ENCODE measurements at regions not wholly inside any gene's neighbourhood (a gene's known extent, or its start where the extent isn't known, plus 50 kb on each side); places are given as distances from the start of the nearest gene placed in this dataset.
"Not testable (repeated sequence)": the region's sequence is repeated elsewhere in the genome, so short reads cannot be mapped to it uniquely, and the experiment has no call there.

GRCh38 chr18:33820517-33821371, 242.7 kb downstream of the ASXL3 start:
- no peaks in the 10 kb centered on the region for H3K4me1 ChIP-seq (ENCODE audit: control insufficient read depth, insufficient read depth, low read length)
- peak overlapping the region; percentile 32 for H3K4me3 ChIP-seq (ENCODE audit: low read depth, low read length)
- no peak overlapping the region for H3K27ac ChIP-seq (ENCODE audit: low read depth, low read length)
- WGBS (ENCODE audit: insufficient coverage), result 23% methylated on average over 30 of the region's 39 CpGs
- DNase-seq (ENCODE audit: low read depth in 4 of 6, low spot score in 6 of 6), result peak in 2 of 6 donors; percentile 7 to 28
- no peaks in the 10 kb centered on the region for H3K27me3 ChIP-seq (ENCODE audit: control insufficient read depth, insufficient read depth, low read length)
- H3K36me3 ChIP-seq (ENCODE audit: control insufficient read depth, insufficient read depth, low read length), result no peaks in the 10 kb centered on the region
- no peaks in the 10 kb centered on the region for H3K9me3 ChIP-seq (ENCODE audit: control insufficient read depth, insufficient read depth, low read length)

GRCh38 chr18:33819692-33820343, 241.8 kb downstream of the ASXL3 start:
- DNase-seq (ENCODE audit: low read depth in 4 of 6, low spot score in 6 of 6); H3K36me3 ChIP-seq (ENCODE audit: control insufficient read depth, insufficient read depth, low read length); H3K4me3 ChIP-seq (ENCODE audit: low read depth, low read length); H3K9me3 ChIP-seq (ENCODE audit: control insufficient read depth, insufficient read depth, low read length); H3K4me1 ChIP-seq (ENCODE audit: control insufficient read depth, insufficient read depth, low read length); H3K27ac ChIP-seq (ENCODE audit: low read depth, low read length); H3K27me3 ChIP-seq (ENCODE audit: control insufficient read depth, insufficient read depth, low read length): not testable (repeated sequence)
- 45% methylated on average over 13 of the region's 32 CpGs for WGBS (ENCODE audit: insufficient coverage)

- Histone ChIP-seq H3K27me3 (ENCODE audit: control insufficient read depth, insufficient read depth, low read length) (no peaks in the 10 kb centered on the region), H3K27ac (ENCODE audit: low read depth, low read length) (no peak overlapping the region), H3K36me3 (ENCODE audit: control insufficient read depth, insufficient read depth, low read length) (no peaks in the 10 kb centered on the region), H3K4me3 (ENCODE audit: low read depth, low read length) (no peak overlapping the region), H3K4me1 (ENCODE audit: control insufficient read depth, insufficient read depth, low read length) (no peaks in the 10 kb centered on the region), H3K9me3 (ENCODE audit: control insufficient read depth, insufficient read depth, low read length) (no peaks in the 10 kb centered on the region)
- DNase-seq (ENCODE audit: low read depth in 4 of 6, low spot score in 6 of 6), result no peak
- WGBS (ENCODE audit: insufficient coverage), result 100% methylated on average over 1 of the region's 1 CpG
These were observed 240.1 kb downstream of the ASXL3 start for GRCh38 chr18:33818145-33818544.

GRCh38 chr18:33817096-33817495, 239.1 kb downstream of the ASXL3 start:
- no peaks in the 10 kb centered on the region for H3K36me3 ChIP-seq (ENCODE audit: control insufficient read depth, insufficient read depth, low read length)
- no peaks in the 10 kb centered on the region for H3K27me3 ChIP-seq (ENCODE audit: control insufficient read depth, insufficient read depth, low read length)
- H3K27ac ChIP-seq (ENCODE audit: low read depth, low read length), result no peak overlapping the region
- no peaks in the 10 kb centered on the region for H3K4me1 ChIP-seq (ENCODE audit: control insufficient read depth, insufficient read depth, low read length)
- no peak overlapping the region for H3K4me3 ChIP-seq (ENCODE audit: low read depth, low read length)
- no peak for DNase-seq (ENCODE audit: low read depth in 4 of 6, low spot score in 6 of 6)
- 33% methylated on average over 1 of the region's 1 CpG for WGBS (ENCODE audit: insufficient coverage)
- H3K9me3 ChIP-seq (ENCODE audit: control insufficient read depth, insufficient read depth, low read length), result no peaks in the 10 kb centered on the region

GRCh38 chr18:33814546-33814945, 236.5 kb downstream of the ASXL3 start:
- Histone ChIP-seq H3K9me3 (ENCODE audit: control insufficient read depth, insufficient read depth, low read length) (no peaks in the 10 kb centered on the region), H3K4me1 (ENCODE audit: control insufficient read depth, insufficient read depth, low read length) (no peaks in the 10 kb centered on the region), H3K27ac (ENCODE audit: low read depth, low read length) (no peak overlapping the region), H3K27me3 (ENCODE audit: control insufficient read depth, insufficient read depth, low read length) (no peaks in the 10 kb centered on the region), H3K36me3 (ENCODE audit: control insufficient read depth, insufficient read depth, low read length) (no peaks in the 10 kb centered on the region), H3K4me3 (ENCODE audit: low read depth, low read length) (no peak overlapping the region)
- peak in 1 of 6 donors; percentile 73 for DNase-seq (ENCODE audit: low read depth in 4 of 6, low spot score in 6 of 6)

GRCh38 chr18:33812186-33812585, 234.2 kb downstream of the ASXL3 start:
- Histone ChIP-seq H3K27ac (ENCODE audit: low read depth, low read length) (no peak overlapping the region), H3K4me1 (ENCODE audit: control insufficient read depth, insufficient read depth, low read length) (no peaks in the 10 kb centered on the region), H3K27me3 (ENCODE audit: control insufficient read depth, insufficient read depth, low read length) (no peaks in the 10 kb centered on the region), H3K4me3 (ENCODE audit: low read depth, low read length) (no peak overlapping the region), H3K36me3 (ENCODE audit: control insufficient read depth, insufficient read depth, low read length) (no peaks in the 10 kb centered on the region), H3K9me3 (ENCODE audit: control insufficient read depth, insufficient read depth, low read length) (no peaks in the 10 kb centered on the region)
- DNase-seq (ENCODE audit: low read depth in 4 of 6, low spot score in 6 of 6), result no peak
- no CpG with 5 or more reads among the region's 2 CpGs for WGBS (ENCODE audit: insufficient coverage)

GRCh38 chr18:33805592-33805991, 227.6 kb downstream of the ASXL3 start:
- Histone ChIP-seq H3K36me3 (ENCODE audit: control insufficient read depth, insufficient read depth, low read length) (no peaks in the 10 kb centered on the region), H3K4me3 (ENCODE audit: low read depth, low read length) (no peak overlapping the region), H3K4me1 (ENCODE audit: control insufficient read depth, insufficient read depth, low read length) (no peaks in the 10 kb centered on the region), H3K27ac (ENCODE audit: low read depth, low read length) (no peak overlapping the region), H3K9me3 (ENCODE audit: control insufficient read depth, insufficient read depth, low read length) (no peaks in the 10 kb centered on the region), H3K27me3 (ENCODE audit: control insufficient read depth, insufficient read depth, low read length) (no peaks in the 10 kb centered on the region)
- DNase-seq (ENCODE audit: low read depth in 4 of 6, low spot score in 6 of 6), result peak in 1 of 6 donors; percentile 5
- no CpG with 5 or more reads among the region's 4 CpGs for WGBS (ENCODE audit: insufficient coverage)

- no peak overlapping the region for H3K27ac ChIP-seq (ENCODE audit: low read depth, low read length)
- H3K9me3 ChIP-seq (ENCODE audit: control insufficient read depth, insufficient read depth, low read length), result no peaks in the 10 kb centered on the region
- no CpG with 5 or more reads among the region's 3 CpGs for WGBS (ENCODE audit: insufficient coverage)
- H3K4me1 ChIP-seq (ENCODE audit: control insufficient read depth, insufficient read depth, low read length), result no peaks in the 10 kb centered on the region
- H3K36me3 ChIP-seq (ENCODE audit: control insufficient read depth, insufficient read depth, low read length), result no peaks in the 10 kb centered on the region
- no peak overlapping the region for H3K4me3 ChIP-seq (ENCODE audit: low read depth, low read length)
- no peaks in the 10 kb centered on the region for H3K27me3 ChIP-seq (ENCODE audit: control insufficient read depth, insufficient read depth, low read length)
- peak in 2 of 6 donors; percentile 35 to 37 for DNase-seq (ENCODE audit: low read depth in 4 of 6, low spot score in 6 of 6)
These were observed 226.2 kb downstream of the ASXL3 start for GRCh38 chr18:33804258-33804657.

GRCh38 chr18:33803636-33804035, 225.6 kb downstream of the ASXL3 start:
- H3K9me3 ChIP-seq (ENCODE audit: control insufficient read depth, insufficient read depth, low read length), result no peaks in the 10 kb centered on the region
- no peak overlapping the region for H3K27ac ChIP-seq (ENCODE audit: low read depth, low read length)
- no peak for DNase-seq (ENCODE audit: low read depth in 4 of 6, low spot score in 6 of 6)
- 69% methylated on average over 2 of the region's 3 CpGs for WGBS (ENCODE audit: insufficient coverage)
- H3K4me1 ChIP-seq (ENCODE audit: control insufficient read depth, insufficient read depth, low read length), result no peaks in the 10 kb centered on the region
- no peaks in the 10 kb centered on the region for H3K36me3 ChIP-seq (ENCODE audit: control insufficient read depth, insufficient read depth, low read length)
- H3K27me3 ChIP-seq (ENCODE audit: control insufficient read depth, insufficient read depth, low read length), result no peaks in the 10 kb centered on the region
- H3K4me3 ChIP-seq (ENCODE audit: low read depth, low read length), result no peak overlapping the region

GRCh38 chr18:33802955-33803354, 224.9 kb downstream of the ASXL3 start:
- Histone ChIP-seq H3K4me1 (ENCODE audit: control insufficient read depth, insufficient read depth, low read length) (no peaks in the 10 kb centered on the region), H3K27me3 (ENCODE audit: control insufficient read depth, insufficient read depth, low read length) (no peaks in the 10 kb centered on the region), H3K27ac (ENCODE audit: low read depth, low read length) (no peak overlapping the region), H3K4me3 (ENCODE audit: low read depth, low read length) (no peak overlapping the region), H3K9me3 (ENCODE audit: control insufficient read depth, insufficient read depth, low read length) (no peaks in the 10 kb centered on the region), H3K36me3 (ENCODE audit: control insufficient read depth, insufficient read depth, low read length) (no peaks in the 10 kb centered on the region)
- DNase-seq (ENCODE audit: low read depth in 4 of 6, low spot score in 6 of 6), result peak in 1 of 6 donors; percentile 15
- no CpG with 5 or more reads among the region's 2 CpGs for WGBS (ENCODE audit: insufficient coverage)

Measured in spinal cord (tissue), 9 donors.